Loucy (cell line): ENCODE measurements at regions not wholly inside any gene's neighbourhood (a gene's known extent, or its start where the extent isn't known, plus 50 kb on each side); places are given as distances from the start of the nearest gene placed in this dataset.
"Not testable (repeated sequence)": the region's sequence is repeated elsewhere in the genome, so short reads cannot be mapped to it uniquely, and the experiment has no call there.

Experiments
- H2AFZ ChIP-seq: fragments of 200-600 bp; sonication (generic); 2 replicates; pipeline ENCODE4 v1.6.0; 2016; ENCODE audit warnings: antibody characterized with exemption, mild to moderate bottlenecking, low read length, moderate library complexity
- H3F3A ChIP-seq: fragments of 200-600 bp; 2 replicates; pipeline ENCODE4 v1.6.0; 2016; ENCODE audit warnings: antibody characterized with exemption, low read depth, mild to moderate bottlenecking
- H3K27me3 ChIP-seq: fragments of 200-600 bp; sonication (generic); 2 replicates; pipeline ENCODE4 v1.6.1; 2014; ENCODE audit warnings: low read length, mild to moderate bottlenecking; ENCODE audit not compliant: insufficient read depth, poor library complexity, severe bottlenecking
- H3K36me3 ChIP-seq: fragments of 200-600 bp; sonication (generic); 2 replicates; pipeline ENCODE4 v1.6.1; 2016; ENCODE audit warnings: low read length; ENCODE audit not compliant: insufficient read depth
- H3K4me1 ChIP-seq: fragments of 200-600 bp; sonication (generic); 2 replicates; pipeline ENCODE4 v1.5.1; 2014; ENCODE audit warnings: low read length, mild to moderate bottlenecking; ENCODE audit not compliant: insufficient read depth, poor library complexity, severe bottlenecking
- H3K4me2 ChIP-seq: fragments of 200-600 bp; sonication (generic); 2 replicates; pipeline ENCODE4 v1.6.0; 2014; ENCODE audit warnings: antibody characterized with exemption, low read length, low read depth, mild to moderate bottlenecking; ENCODE audit not compliant: poor library complexity, severe bottlenecking
- H3K4me3 ChIP-seq: fragments of 200-600 bp; sonication (generic); 2 replicates; pipeline ENCODE4 v1.5.1; 2014; ENCODE audit warnings: low read length, mild to moderate bottlenecking, mixed read lengths; ENCODE audit not compliant: poor library complexity, severe bottlenecking
- H3K79me2 ChIP-seq: fragments of 200-600 bp; sonication (generic); 2 replicates; pipeline ENCODE4 v1.6.1; 2014; ENCODE audit warnings: low read length; ENCODE audit not compliant: insufficient read depth
- H3K9ac ChIP-seq: fragments of 200-600 bp; sonication (generic); 2 replicates; pipeline ENCODE4 v1.6.0; 2014; ENCODE audit warnings: mild to moderate bottlenecking, low read depth, low read length, moderate library complexity; ENCODE audit not compliant: poor library complexity, severe bottlenecking
- H3K9me2 ChIP-seq: fragments of 200-600 bp; sonication (generic); replicated peaks from 2 replicates; pipeline ENCODE4 v1.6.1; 2016; ENCODE audit warnings: low read depth, low read length, mixed read lengths
- H3K9me3 ChIP-seq: fragments of 200-600 bp; sonication (generic); 2 replicates; pipeline ENCODE4 v1.6.1; 2014; ENCODE audit warnings: mild to moderate bottlenecking, antibody characterized with exemption, low read length, low read depth; ENCODE audit not compliant: insufficient read depth
- H4K20me1 ChIP-seq: fragments of 200-600 bp; sonication (generic); 2 replicates; pipeline ENCODE4 v1.6.0; 2014; ENCODE audit warnings: antibody characterized with exemption, low read length, mild to moderate bottlenecking; ENCODE audit not compliant: insufficient read depth, poor library complexity, severe bottlenecking
- CTCF ChIP-seq: fragments of 200-600 bp; sonication (generic); conservative IDR thresholded peaks from 2 replicates; pipeline ENCODE4 v1.5.1; 2014; ENCODE audit warnings: mild to moderate bottlenecking, antibody characterized with exemption, low read length
- EZH2phosphoT487 ChIP-seq: fragments of 200-600 bp; IDR thresholded peaks from 2 replicates; pipeline ENCODE4 v1.6.1; 2018; ENCODE audit warnings: antibody characterized with exemption, mild to moderate bottlenecking, moderate library complexity, borderline replicate concordance

- TF ChIP-seq EZH2phosphoT487: no peak
- no peak for TF ChIP-seq CTCF
- Histone ChIP-seq H3K4me1 (no peaks in the 10 kb centered on the region), H3K9me2 (no peaks in the 10 kb centered on the region), H2AFZ (no peak overlapping the region), H3K79me2 (no peaks in the 10 kb centered on the region), H3F3A (no peaks in the 10 kb centered on the region), H3K4me2 (no peak overlapping the region), H3K9ac (no peak overlapping the region), H3K4me3 (no peak overlapping the region), H3K27me3 (no peaks in the 10 kb centered on the region), H4K20me1 (no peaks in the 10 kb centered on the region), H3K36me3 (no peaks in the 10 kb centered on the region), H3K9me3 (no peaks in the 10 kb centered on the region)
These were observed 90.5 kb upstream of the SEM1 start for GRCh38 chr7:96800122-96800521.

- no peak overlapping the region for H3K4me3 ChIP-seq
- no peaks in the 10 kb centered on the region for H3K9me3 ChIP-seq
- no peaks in the 10 kb centered on the region for H4K20me1 ChIP-seq
- H3K36me3 ChIP-seq: no peaks in the 10 kb centered on the region
- H3F3A ChIP-seq: no peaks in the 10 kb centered on the region
- H3K9me2 ChIP-seq: no peaks in the 10 kb centered on the region
- no peak for TF ChIP-seq EZH2phosphoT487
- no peak; the same call in 1 of the 2 replicates for TF ChIP-seq CTCF
- H3K27me3 ChIP-seq: no peaks in the 10 kb centered on the region
- H3K4me1 ChIP-seq: no peaks in the 10 kb centered on the region
- no peaks in the 10 kb centered on the region for H3K79me2 ChIP-seq
- H3K9ac ChIP-seq: no peak overlapping the region
- no peak overlapping the region for H2AFZ ChIP-seq
- no peak overlapping the region for H3K4me2 ChIP-seq
These were observed 91.2 kb upstream of the SEM1 start for GRCh38 chr7:96800824-96801223.

GRCh38 chr7:96819111-96819700 is 109.6 kb upstream of the SEM1 start:
- Histone ChIP-seq H3K9me2 (no peaks in the 10 kb centered on the region), H3K4me3 (no peak overlapping the region), H3K36me3 (no peaks in the 10 kb centered on the region), H3F3A (no peaks in the 10 kb centered on the region), H4K20me1 (no peaks in the 10 kb centered on the region), H3K4me2 (no peak overlapping the region), H3K9ac (no peak overlapping the region), H3K79me2 (no peaks in the 10 kb centered on the region), H3K9me3 (no peaks in the 10 kb centered on the region), H3K4me1 (no peaks in the 10 kb centered on the region), H2AFZ (no peak overlapping the region), H3K27me3 (no peaks in the 10 kb centered on the region)
- TF ChIP-seq CTCF: no peak
- TF ChIP-seq EZH2phosphoT487: no peak

GRCh38 chr7:96821131-96821530 is 111.5 kb upstream of the SEM1 start:
- H3K9me3 ChIP-seq, H3F3A ChIP-seq, H3K9ac ChIP-seq, H2AFZ ChIP-seq, H3K4me3 ChIP-seq, H3K36me3 ChIP-seq, H3K9me2 ChIP-seq, H4K20me1 ChIP-seq, H3K4me1 ChIP-seq, H3K79me2 ChIP-seq, H3K27me3 ChIP-seq, H3K4me2 ChIP-seq: not testable (repeated sequence)
